Transverse colon (tissue), 3 donors: ENCODE measurements at regions not wholly inside any gene's neighbourhood (a gene's known extent, or its start where the extent isn't known, plus 50 kb on each side); places are given as distances from the start of the nearest gene placed in this dataset.

Experiments
- EP300 ChIP-seq: sonication (generic); formaldehyde crosslinking; IDR thresholded peaks from one replicate; pipeline ENCODE4 v1.6.1; 2017; ENCODE audit warnings: antibody characterized with exemption, low read depth
- TF ChIP-seq, protein P1 (sequence below), 5 experiments: fragments of 200-600 bp in 3 of 5; fragments of 450-650 bp in 2 of 5; sonication (generic) in 3 of 5; IDR thresholded peaks; 1 replicate in 2 of 5; 2 replicates in 3 of 5; pipeline ENCODE4 v1.5.1; 2016 to 2017; ENCODE audit warnings: antibody characterized with exemption in 5 of 5, inconsistent platforms in 3 of 5, mild to moderate bottlenecking in 2 of 5, moderate library complexity in 1 of 5

DNA sequence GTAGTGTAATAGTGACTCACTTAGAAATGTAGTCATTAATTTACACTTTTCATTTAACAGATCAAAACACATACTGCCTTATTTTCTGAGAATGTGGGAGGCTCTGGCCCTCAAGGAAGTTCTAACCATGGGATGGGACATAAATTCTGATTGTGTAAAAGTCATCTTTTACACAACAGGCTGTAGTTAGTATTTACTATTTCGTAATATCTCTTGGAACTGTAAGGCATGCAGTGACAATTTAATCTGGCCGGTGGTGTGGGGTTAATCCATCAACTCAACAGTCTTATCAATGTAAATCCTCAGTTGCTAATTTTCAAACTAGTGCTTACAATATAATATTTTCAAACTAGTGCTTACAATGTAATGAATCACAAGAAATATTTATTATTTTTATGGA, 1599.2 kb downstream of the EFNB2 start:
- TF ChIP-seq, protein P1, sequence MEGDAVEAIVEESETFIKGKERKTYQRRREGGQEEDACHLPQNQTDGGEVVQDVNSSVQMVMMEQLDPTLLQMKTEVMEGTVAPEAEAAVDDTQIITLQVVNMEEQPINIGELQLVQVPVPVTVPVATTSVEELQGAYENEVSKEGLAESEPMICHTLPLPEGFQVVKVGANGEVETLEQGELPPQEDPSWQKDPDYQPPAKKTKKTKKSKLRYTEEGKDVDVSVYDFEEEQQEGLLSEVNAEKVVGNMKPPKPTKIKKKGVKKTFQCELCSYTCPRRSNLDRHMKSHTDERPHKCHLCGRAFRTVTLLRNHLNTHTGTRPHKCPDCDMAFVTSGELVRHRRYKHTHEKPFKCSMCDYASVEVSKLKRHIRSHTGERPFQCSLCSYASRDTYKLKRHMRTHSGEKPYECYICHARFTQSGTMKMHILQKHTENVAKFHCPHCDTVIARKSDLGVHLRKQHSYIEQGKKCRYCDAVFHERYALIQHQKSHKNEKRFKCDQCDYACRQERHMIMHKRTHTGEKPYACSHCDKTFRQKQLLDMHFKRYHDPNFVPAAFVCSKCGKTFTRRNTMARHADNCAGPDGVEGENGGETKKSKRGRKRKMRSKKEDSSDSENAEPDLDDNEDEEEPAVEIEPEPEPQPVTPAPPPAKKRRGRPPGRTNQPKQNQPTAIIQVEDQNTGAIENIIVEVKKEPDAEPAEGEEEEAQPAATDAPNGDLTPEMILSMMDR (IDR thresholded peaks at IDR 0.05) = no peak
- no peak for TF ChIP-seq EP300
